ENCODE measurements at regions not wholly inside any gene's neighbourhood (a gene's known extent, or its start where the extent isn't known, plus 50 kb on each side); places are given as distances from the start of the nearest gene placed in this dataset.

DNA sequence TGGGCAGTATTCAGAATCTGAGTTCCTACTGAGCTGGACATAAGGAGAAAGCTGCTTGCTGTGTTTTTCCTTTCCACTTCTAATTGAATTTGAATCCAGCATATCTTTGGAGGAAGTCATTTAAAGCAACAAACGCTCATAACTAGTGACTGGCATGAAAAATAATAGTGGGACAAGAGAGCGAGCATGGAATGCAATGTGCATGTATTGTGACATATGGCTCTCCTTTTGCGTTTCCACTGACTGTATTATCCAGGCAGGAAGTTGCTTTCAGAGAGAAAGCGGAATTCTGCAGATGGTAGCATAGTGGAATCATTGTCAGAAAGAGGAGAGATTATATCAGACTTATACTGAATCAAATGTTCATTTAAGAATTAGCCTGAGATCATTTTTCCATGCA is 368.6 kb downstream of the REEP3 start:
- peaks cover 0 to 3% (median 0%) of the 10 kb centered on the region in 5 donors for H3K4me1 ChIP-seq (ENCODE audit: control insufficient read depth in 5 of 5, insufficient read depth in 5 of 5, low read length in 5 of 5)
- no peaks in the 10 kb centered on the region for H3K9me3 ChIP-seq (ENCODE audit: control insufficient read depth in 5 of 5, low read length in 5 of 5)
- no peak overlapping the region for H3K27ac ChIP-seq (ENCODE audit: low read depth, low read length)
- H3K36me3 ChIP-seq (ENCODE audit: control insufficient read depth in 5 of 5, insufficient read depth in 5 of 5, low read length in 5 of 5), result no peaks in the 10 kb centered on the region
- no peak overlapping the region for H3K4me3 ChIP-seq (ENCODE audit: low read depth in 1 of 5, low read length in 5 of 5)
- H3K27me3 ChIP-seq (ENCODE audit: control insufficient read depth in 5 of 5, insufficient read depth in 4 of 5, low read length in 5 of 5), result peaks cover 0 to 5% (median 0%) of the 10 kb centered on the region in 5 donors
- H3K9ac ChIP-seq (ENCODE audit: low read length in 5 of 5), result no peak overlapping the region

DNA sequence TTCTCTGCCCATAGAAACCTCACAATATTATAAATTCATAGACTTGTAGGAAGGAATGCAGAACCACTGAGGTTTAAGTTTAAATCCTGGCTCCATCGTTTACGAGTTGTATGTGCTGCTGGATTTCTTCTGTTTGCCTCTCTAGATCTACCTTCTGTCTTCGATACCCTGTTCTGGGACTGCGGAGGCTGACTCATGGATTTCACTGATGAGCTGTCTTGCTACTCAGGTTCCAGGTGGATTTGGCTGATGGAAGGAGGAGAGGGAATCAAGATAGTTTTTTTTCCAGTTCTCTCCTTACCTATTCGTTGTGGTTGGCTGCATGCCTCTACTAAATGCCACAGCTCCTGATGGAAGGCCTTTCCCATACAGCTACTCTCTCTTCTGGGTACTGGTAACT is 375.8 kb downstream of the REEP3 start:
- Histone ChIP-seq H3K9ac (ENCODE audit: low read length in 5 of 5) (no peak overlapping the region), H3K4me1 (ENCODE audit: control insufficient read depth in 5 of 5, insufficient read depth in 5 of 5, low read length in 5 of 5) (no peaks in the 10 kb centered on the region), H3K27me3 (ENCODE audit: control insufficient read depth in 5 of 5, insufficient read depth in 4 of 5, low read length in 5 of 5) (no peaks in the 10 kb centered on the region), H3K27ac (ENCODE audit: low read depth, low read length) (no peak overlapping the region), H3K36me3 (ENCODE audit: control insufficient read depth in 5 of 5, insufficient read depth in 5 of 5, low read length in 5 of 5) (no peaks in the 10 kb centered on the region), H3K4me3 (ENCODE audit: low read depth in 1 of 5, low read length in 5 of 5) (no peak overlapping the region), H3K9me3 (ENCODE audit: control insufficient read depth in 5 of 5, low read length in 5 of 5) (no peaks in the 10 kb centered on the region)

DNA sequence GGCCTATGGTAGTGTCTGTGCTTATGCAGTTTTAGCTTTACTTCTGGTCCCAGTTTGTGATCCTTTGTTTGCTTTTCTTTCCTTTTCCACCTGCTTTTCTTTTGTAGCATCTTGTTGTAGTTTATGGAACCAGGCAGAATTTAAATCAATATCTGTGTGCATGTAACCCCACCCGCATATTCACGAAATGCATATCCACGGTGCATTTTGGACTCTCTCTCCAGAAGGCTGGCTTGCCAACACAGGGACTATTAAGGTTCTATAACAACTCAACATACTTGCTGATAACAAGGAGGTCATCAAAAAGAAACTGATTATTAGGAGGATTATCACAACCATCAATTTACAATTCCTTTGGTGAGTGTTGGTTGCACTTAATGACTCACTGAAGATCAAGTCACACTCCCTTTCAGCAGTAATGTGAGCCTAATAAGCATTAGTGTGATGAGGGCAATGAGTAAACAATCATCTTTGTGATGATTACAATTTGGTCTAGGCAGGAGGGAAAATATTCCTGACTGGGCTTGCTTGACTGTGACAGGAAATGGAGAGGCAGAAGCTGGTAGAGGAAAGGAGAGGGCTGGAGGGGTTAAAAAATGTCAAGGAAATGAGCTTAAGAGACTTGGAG is 378.6 kb downstream of the REEP3 start:
- no peak overlapping the region for H3K9ac ChIP-seq (ENCODE audit: low read length in 5 of 5)

DNA sequence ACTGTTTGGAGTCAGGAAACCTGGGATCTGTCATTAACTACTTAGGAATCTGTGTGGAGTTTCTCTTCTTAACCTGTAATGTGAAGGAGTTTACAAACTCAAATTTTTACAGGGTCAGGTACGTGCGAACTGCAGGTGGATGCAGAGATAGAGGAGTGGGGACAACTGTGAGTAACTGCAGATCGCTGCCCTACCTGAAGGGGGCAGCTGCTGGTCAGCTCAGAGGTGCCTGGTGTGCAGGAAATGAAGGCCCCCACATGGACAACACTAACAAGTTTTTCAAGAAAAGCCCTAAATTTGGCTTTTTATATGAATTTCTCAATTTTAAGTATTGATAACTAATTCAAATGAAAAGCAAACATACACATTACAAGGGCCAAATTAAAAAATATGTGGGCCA is 380.0 kb downstream of the REEP3 start:
- Histone ChIP-seq H3K27me3 (ENCODE audit: control insufficient read depth in 5 of 5, insufficient read depth in 4 of 5, low read length in 5 of 5) (no peaks in the 10 kb centered on the region), H3K9me3 (ENCODE audit: control insufficient read depth in 5 of 5, low read length in 5 of 5) (no peaks in the 10 kb centered on the region), H3K36me3 (ENCODE audit: control insufficient read depth in 5 of 5, insufficient read depth in 5 of 5, low read length in 5 of 5) (no peaks in the 10 kb centered on the region), H3K9ac (ENCODE audit: low read length in 5 of 5) (no peak overlapping the region), H3K27ac (ENCODE audit: low read depth, low read length) (no peak overlapping the region), H3K4me3 (ENCODE audit: low read depth in 1 of 5, low read length in 5 of 5) (no peak overlapping the region), H3K4me1 (ENCODE audit: control insufficient read depth in 5 of 5, insufficient read depth in 5 of 5, low read length in 5 of 5) (no peaks in the 10 kb centered on the region)

More for the DNA sequence above, 378.6 kb downstream of the REEP3 start:
- Histone ChIP-seq H3K9me3 (ENCODE audit: control insufficient read depth in 5 of 5, low read length in 5 of 5) (no peaks in the 10 kb centered on the region), H3K36me3 (ENCODE audit: control insufficient read depth in 5 of 5, insufficient read depth in 5 of 5, low read length in 5 of 5) (no peaks in the 10 kb centered on the region), H3K4me1 (ENCODE audit: control insufficient read depth in 5 of 5, insufficient read depth in 5 of 5, low read length in 5 of 5) (no peaks in the 10 kb centered on the region), H3K4me3 (ENCODE audit: low read depth in 1 of 5, low read length in 5 of 5) (no peak overlapping the region), H3K27ac (ENCODE audit: low read depth, low read length) (no peak overlapping the region), H3K27me3 (ENCODE audit: control insufficient read depth in 5 of 5, insufficient read depth in 4 of 5, low read length in 5 of 5) (no peaks in the 10 kb centered on the region)

DNA sequence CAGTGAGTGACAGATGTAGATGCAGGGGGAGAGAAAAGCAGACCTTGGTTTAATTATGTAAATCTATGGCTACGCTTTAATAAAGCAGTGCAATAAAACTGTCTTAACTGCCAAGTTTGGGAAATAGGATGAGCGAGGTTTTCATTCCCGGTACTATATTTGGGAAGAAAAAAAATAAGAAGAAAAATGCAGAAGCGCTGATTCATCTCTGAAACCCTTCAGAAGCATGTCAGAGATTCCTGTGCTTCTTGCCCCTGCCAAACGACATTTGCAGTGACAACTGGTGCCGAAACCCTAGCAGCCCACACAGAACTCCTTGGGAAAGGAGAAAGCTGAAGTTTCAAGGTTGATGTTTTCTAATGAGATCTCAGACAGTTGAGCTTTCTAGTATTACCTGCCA is 380.7 kb downstream of the REEP3 start:
- no peak overlapping the region for H3K27ac ChIP-seq (ENCODE audit: low read depth, low read length)
- H3K27me3 ChIP-seq (ENCODE audit: control insufficient read depth in 5 of 5, insufficient read depth in 4 of 5, low read length in 5 of 5), result no peaks in the 10 kb centered on the region
- H3K4me1 ChIP-seq (ENCODE audit: control insufficient read depth in 5 of 5, insufficient read depth in 5 of 5, low read length in 5 of 5), result no peaks in the 10 kb centered on the region
- no peaks in the 10 kb centered on the region for H3K36me3 ChIP-seq (ENCODE audit: control insufficient read depth in 5 of 5, insufficient read depth in 5 of 5, low read length in 5 of 5)
- no peak overlapping the region for H3K9ac ChIP-seq (ENCODE audit: low read length in 5 of 5)
- H3K9me3 ChIP-seq (ENCODE audit: control insufficient read depth in 5 of 5, low read length in 5 of 5), result no peaks in the 10 kb centered on the region
- no peak overlapping the region for H3K4me3 ChIP-seq (ENCODE audit: low read depth in 1 of 5, low read length in 5 of 5)

DNA sequence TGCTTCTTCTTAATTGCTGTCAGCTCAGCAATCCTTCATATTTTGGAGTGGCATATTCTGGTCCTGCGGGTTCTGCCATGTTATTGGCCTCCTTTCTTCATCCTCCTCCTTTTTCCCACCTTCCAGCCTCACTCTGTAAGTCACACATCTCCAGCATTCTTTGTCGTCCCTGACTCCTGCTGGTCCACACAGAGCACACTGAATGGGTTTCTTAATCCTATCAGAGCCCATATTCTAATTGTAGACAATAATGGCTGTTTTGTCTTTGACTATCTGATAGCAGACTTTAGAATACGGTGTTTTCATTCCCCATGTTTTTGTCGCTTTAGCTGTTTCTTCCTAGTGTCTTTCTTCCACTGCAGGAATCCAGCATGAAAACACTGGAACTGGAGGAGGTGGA is 389.6 kb downstream of the REEP3 start:
- peaks cover 0 to 10% (median 0%) of the 10 kb centered on the region in 5 donors for H3K4me1 ChIP-seq (ENCODE audit: control insufficient read depth in 5 of 5, insufficient read depth in 5 of 5, low read length in 5 of 5)
- H3K36me3 ChIP-seq (ENCODE audit: control insufficient read depth in 5 of 5, insufficient read depth in 5 of 5, low read length in 5 of 5), result no peaks in the 10 kb centered on the region
- H3K27ac ChIP-seq (ENCODE audit: low read depth, low read length), result no peak overlapping the region
- no peaks in the 10 kb centered on the region for H3K27me3 ChIP-seq (ENCODE audit: control insufficient read depth in 5 of 5, insufficient read depth in 4 of 5, low read length in 5 of 5)
- no peak overlapping the region for H3K4me3 ChIP-seq (ENCODE audit: low read depth in 1 of 5, low read length in 5 of 5)
- no peaks in the 10 kb centered on the region for H3K9me3 ChIP-seq (ENCODE audit: control insufficient read depth in 5 of 5, low read length in 5 of 5)
- no peak overlapping the region for H3K9ac ChIP-seq (ENCODE audit: low read length in 5 of 5)

DNA sequence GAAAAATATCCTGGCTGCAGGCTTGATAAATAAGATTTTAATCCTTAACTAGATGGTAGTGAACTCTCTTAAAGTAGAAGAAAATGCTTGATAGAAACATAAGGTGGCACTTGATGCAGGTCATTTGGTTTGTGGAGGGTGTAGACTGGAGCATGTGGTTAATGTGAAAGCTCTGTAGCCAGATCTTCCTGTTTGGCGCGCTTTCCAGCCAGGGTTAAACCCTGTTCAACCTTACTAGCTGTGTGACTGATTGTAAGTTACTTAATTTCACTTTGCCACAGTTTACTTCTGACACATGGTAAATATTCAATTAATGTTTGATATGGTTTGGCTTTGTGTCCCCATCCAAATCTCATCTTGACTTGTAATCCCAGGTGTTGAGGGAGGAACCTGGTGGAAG is 394.0 kb downstream of the REEP3 start:
- Histone ChIP-seq H3K4me3 (ENCODE audit: low read depth in 1 of 5, low read length in 5 of 5) (no peak overlapping the region), H3K36me3 (ENCODE audit: control insufficient read depth in 5 of 5, insufficient read depth in 5 of 5, low read length in 5 of 5) (no peaks in the 10 kb centered on the region), H3K9me3 (ENCODE audit: control insufficient read depth in 5 of 5, low read length in 5 of 5) (no peaks in the 10 kb centered on the region), H3K4me1 (ENCODE audit: control insufficient read depth in 5 of 5, insufficient read depth in 5 of 5, low read length in 5 of 5) (peaks cover 0 to 2% (median 0%) of the 10 kb centered on the region in 5 donors), H3K27me3 (ENCODE audit: control insufficient read depth in 5 of 5, insufficient read depth in 4 of 5, low read length in 5 of 5) (no peaks in the 10 kb centered on the region), H3K9ac (ENCODE audit: low read length in 5 of 5) (no peak overlapping the region), H3K27ac (ENCODE audit: low read depth, low read length) (no peak overlapping the region)

DNA sequence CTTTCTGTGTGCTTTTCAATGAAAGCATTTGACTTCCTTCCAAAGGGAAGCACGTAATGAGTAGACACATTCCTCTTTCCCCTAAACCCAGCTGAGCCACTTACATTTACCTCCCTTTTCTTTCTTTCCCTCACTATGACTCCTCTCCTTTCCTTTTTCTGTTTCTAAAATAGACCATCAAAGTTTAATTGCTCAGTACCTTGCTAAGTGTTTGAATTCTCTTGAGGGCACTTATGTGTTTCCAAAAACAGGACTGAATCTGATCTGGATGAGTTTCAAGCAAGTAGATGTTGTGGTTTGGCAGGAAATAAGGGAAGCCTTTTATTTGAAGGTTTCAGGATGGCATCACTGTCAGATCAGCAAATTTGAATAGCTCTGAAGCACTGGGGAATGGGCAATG is 396.2 kb downstream of the REEP3 start:
- H3K27ac ChIP-seq (ENCODE audit: low read depth, low read length), result no peak overlapping the region
- H3K27me3 ChIP-seq (ENCODE audit: control insufficient read depth in 5 of 5, insufficient read depth in 4 of 5, low read length in 5 of 5), result no peaks in the 10 kb centered on the region
- no peaks in the 10 kb centered on the region for H3K9me3 ChIP-seq (ENCODE audit: control insufficient read depth in 5 of 5, low read length in 5 of 5)
- no peaks in the 10 kb centered on the region for H3K36me3 ChIP-seq (ENCODE audit: control insufficient read depth in 5 of 5, insufficient read depth in 5 of 5, low read length in 5 of 5)
- no peak overlapping the region for H3K4me3 ChIP-seq (ENCODE audit: low read depth in 1 of 5, low read length in 5 of 5)
- H3K9ac ChIP-seq (ENCODE audit: low read length in 5 of 5), result no peak overlapping the region
- H3K4me1 ChIP-seq (ENCODE audit: control insufficient read depth in 5 of 5, insufficient read depth in 5 of 5, low read length in 5 of 5), result peaks cover 0 to 3% (median 0%) of the 10 kb centered on the region in 5 donors

DNA sequence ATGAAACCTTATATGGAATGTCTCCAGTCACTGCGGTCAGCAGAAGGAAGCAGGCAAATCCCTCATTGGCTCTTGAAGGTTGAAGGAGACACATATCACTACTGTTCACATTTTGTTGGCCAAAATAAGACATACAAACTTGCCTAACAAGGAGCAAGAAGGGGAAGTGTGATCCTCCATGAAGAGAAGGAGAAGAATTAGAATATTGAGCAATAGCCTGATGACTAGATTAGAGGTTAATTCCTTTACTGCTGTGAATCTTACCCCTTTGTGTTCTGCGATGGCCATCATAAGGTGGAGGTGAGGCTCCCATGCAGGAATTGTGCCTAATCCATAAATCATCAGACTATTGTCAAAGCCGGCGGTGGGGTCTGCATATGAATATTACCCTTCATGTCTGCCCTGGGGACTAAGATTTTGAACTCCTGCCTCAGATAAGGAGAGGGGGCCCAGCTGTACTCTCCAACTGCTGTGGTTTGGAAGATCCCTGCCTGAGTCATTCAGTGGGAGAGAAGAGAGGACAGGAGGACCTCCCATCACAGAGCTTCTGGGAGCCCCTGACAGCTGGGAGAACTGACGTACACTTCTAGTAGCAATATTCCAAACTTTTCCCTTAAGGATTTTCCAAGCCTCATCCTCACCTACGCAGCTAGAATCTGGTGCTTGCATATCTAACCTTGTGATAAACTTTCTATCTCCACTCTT is 398.5 kb downstream of the REEP3 start:
- Histone ChIP-seq H3K36me3 (ENCODE audit: control insufficient read depth in 5 of 5, insufficient read depth in 5 of 5, low read length in 5 of 5) (no peaks in the 10 kb centered on the region), H3K27me3 (ENCODE audit: control insufficient read depth in 5 of 5, insufficient read depth in 4 of 5, low read length in 5 of 5) (no peaks in the 10 kb centered on the region), H3K4me3 (ENCODE audit: low read depth in 1 of 5, low read length in 5 of 5) (no peak overlapping the region), H3K27ac (ENCODE audit: low read depth, low read length) (no peak overlapping the region), H3K4me1 (ENCODE audit: control insufficient read depth in 5 of 5, insufficient read depth in 5 of 5, low read length in 5 of 5) (peaks cover 0 to 9% (median 0%) of the 10 kb centered on the region in 5 donors), H3K9ac (ENCODE audit: low read length in 5 of 5) (no peak overlapping the region), H3K9me3 (ENCODE audit: control insufficient read depth in 5 of 5, low read length in 5 of 5) (no peaks in the 10 kb centered on the region)

DNA sequence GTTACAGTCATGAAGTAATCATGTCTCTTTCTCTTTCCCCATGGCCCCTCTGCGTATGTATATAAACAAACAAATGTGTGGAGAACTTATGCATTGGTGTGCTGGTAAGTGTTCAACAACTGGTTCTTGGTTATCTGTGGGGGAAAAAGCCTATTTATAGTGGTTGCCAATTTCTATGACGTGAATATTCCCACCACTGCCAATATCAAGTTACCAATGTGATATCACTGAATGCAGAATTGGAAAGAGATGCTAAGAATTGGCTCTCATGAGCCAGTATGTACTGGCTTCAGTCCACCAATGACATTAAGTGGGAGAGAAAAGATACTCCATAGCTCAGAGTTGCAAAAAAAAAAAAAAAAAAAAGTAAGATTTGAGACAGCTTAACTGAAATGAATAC is 399.7 kb downstream of the REEP3 start:
- Histone ChIP-seq H3K4me3 (ENCODE audit: low read depth in 1 of 5, low read length in 5 of 5) (no peak overlapping the region), H3K27ac (ENCODE audit: low read depth, low read length) (no peak overlapping the region), H3K9me3 (ENCODE audit: control insufficient read depth in 5 of 5, low read length in 5 of 5) (no peaks in the 10 kb centered on the region), H3K27me3 (ENCODE audit: control insufficient read depth in 5 of 5, insufficient read depth in 4 of 5, low read length in 5 of 5) (no peaks in the 10 kb centered on the region), H3K4me1 (ENCODE audit: control insufficient read depth in 5 of 5, insufficient read depth in 5 of 5, low read length in 5 of 5) (peaks cover 0 to 9% (median 0%) of the 10 kb centered on the region in 5 donors), H3K9ac (ENCODE audit: low read length in 5 of 5) (no peak overlapping the region), H3K36me3 (ENCODE audit: control insufficient read depth in 5 of 5, insufficient read depth in 5 of 5, low read length in 5 of 5) (no peaks in the 10 kb centered on the region)
